Fibroblast of lung (primary cell): ENCODE measurements at regions not wholly inside any gene's neighbourhood (a gene's known extent, or its start where the extent isn't known, plus 50 kb on each side); places are given as distances from the start of the nearest gene placed in this dataset.
"Not testable (repeated sequence)": the region's sequence is repeated elsewhere in the genome, so short reads cannot be mapped to it uniquely, and the experiment has no call there.

Experiments used
- EZH2 ChIP-seq: IDR thresholded peaks from 2 replicates; pipeline ENCODE4 v1.5.1; 2012; ENCODE audit warnings: low read length, control low read depth, mild to moderate bottlenecking; ENCODE audit errors: missing control alignments
- TF ChIP-seq, protein P1 (sequence below), 2 donors: IDR thresholded peaks in 1 of 2; conservative IDR thresholded peaks in 1 of 2; 1 replicate in 1 of 2; 2 replicates in 1 of 2; pipeline ENCODE4 v1.5.1; 2011 to 2012; ENCODE audit warnings: low read length in 2 of 2, control low read depth in 1 of 2, inconsistent platforms in 1 of 2, low read depth in 1 of 2, mild to moderate bottlenecking in 1 of 2

GRCh38 chr15:20055921-20056320, 485.7 kb downstream of the GOLGA6L6 start:
- TF ChIP-seq, protein P1, sequence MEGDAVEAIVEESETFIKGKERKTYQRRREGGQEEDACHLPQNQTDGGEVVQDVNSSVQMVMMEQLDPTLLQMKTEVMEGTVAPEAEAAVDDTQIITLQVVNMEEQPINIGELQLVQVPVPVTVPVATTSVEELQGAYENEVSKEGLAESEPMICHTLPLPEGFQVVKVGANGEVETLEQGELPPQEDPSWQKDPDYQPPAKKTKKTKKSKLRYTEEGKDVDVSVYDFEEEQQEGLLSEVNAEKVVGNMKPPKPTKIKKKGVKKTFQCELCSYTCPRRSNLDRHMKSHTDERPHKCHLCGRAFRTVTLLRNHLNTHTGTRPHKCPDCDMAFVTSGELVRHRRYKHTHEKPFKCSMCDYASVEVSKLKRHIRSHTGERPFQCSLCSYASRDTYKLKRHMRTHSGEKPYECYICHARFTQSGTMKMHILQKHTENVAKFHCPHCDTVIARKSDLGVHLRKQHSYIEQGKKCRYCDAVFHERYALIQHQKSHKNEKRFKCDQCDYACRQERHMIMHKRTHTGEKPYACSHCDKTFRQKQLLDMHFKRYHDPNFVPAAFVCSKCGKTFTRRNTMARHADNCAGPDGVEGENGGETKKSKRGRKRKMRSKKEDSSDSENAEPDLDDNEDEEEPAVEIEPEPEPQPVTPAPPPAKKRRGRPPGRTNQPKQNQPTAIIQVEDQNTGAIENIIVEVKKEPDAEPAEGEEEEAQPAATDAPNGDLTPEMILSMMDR (conservative IDR thresholded peaks at IDR 0.05 in 1 of 2, IDR thresholded peaks at IDR 0.05 in 1 of 2; ENCODE audit: low read depth in 1 of 2, low read length in 2 of 2) = not testable (repeated sequence)
- TF ChIP-seq EZH2 = not testable (repeated sequence)
